ENCODE measurements at regions not wholly inside any gene's neighbourhood (a gene's known extent, or its start where the extent isn't known, plus 50 kb on each side); places are given as distances from the start of the nearest gene placed in this dataset.
"Not testable (repeated sequence)": the region's sequence is repeated elsewhere in the genome, so short reads cannot be mapped to it uniquely, and the experiment has no call there.

DNA sequence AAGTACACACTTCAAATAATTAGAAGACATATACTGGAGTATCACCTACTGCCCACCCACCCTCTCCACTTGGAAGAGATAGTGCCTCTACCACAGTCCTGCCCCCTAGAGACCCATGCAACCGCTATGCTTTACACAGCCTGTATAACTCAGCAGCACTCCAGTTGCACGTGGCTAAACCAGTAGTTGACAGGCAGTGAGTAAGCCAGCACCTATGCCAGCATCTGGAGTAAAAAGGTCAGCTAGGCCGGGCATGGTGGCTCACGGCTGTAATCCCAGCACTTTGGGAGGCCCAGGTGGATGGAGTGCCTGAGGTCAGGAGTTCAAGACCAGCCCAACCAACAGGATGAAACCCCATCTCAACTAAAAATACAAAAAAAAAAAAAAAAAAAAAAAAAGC lies 356.4 kb downstream of the NR2F1-AS1 start:
- intact Hi-C loops (cut with micrococcal nuclease): no loop called here
- ATAC-seq (no peak), DNase-seq (no peak)
- Mint-ChIP-seq H3K4me3 (no peak overlapping the region), H3K36me3 (ENCODE audit: low read depth) (no peaks in the 10 kb centered on the region), H3K27ac (no peak overlapping the region), H3K4me1 (ENCODE audit: low read depth) (no peaks in the 10 kb centered on the region), H3K27me3 (no peaks in the 10 kb centered on the region), H3K9me3 (no peaks in the 10 kb centered on the region)
- no peak for TF ChIP-seq CTCF (IDR thresholded peaks at IDR 0.05)
- POLR2A ChIA-PET: no interaction called here
- CTCF ChIA-PET: no interaction called here

GRCh38 chr5:93221773-93222172 lies 359.2 kb downstream of the NR2F1-AS1 start:
- ATAC-seq (no peak), DNase-seq (no peak)
- ChIA-PET POLR2A (no interaction called here), CTCF (no interaction called here)
- no peaks in the 10 kb centered on the region for H3K4me1 Mint-ChIP-seq (ENCODE audit: low read depth)
- H3K36me3 Mint-ChIP-seq (ENCODE audit: low read depth): no peaks in the 10 kb centered on the region
- TF ChIP-seq CTCF (IDR thresholded peaks at IDR 0.05): no peak
- H3K27ac Mint-ChIP-seq: no peak overlapping the region
- H3K27me3 Mint-ChIP-seq: no peaks in the 10 kb centered on the region
- no peaks in the 10 kb centered on the region for H3K9me3 Mint-ChIP-seq
- no peak overlapping the region for H3K4me3 Mint-ChIP-seq
- intact Hi-C loops (cut with micrococcal nuclease): no loop called here

DNA sequence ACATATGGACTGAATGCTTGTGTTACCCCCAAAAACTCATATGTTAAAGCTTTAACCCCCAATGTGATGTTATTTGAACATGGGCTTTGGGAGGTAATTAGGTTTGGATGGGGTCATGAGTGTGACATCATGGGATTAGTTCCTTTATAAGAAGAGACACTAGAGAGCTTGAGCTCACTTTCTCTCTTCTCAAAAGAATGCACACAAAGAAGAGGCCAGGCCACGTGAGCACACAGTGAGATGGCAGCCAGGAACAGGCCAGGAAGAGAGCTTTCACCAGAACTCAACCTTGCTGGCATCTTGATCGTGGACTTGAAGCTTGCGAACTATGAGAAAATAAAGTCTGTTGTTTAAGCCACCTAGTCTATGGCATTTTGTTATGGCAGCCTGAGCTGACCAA lies 360.6 kb downstream of the NR2F1-AS1 start:
- no peaks in the 10 kb centered on the region for H3K9me3 Mint-ChIP-seq
- no peaks in the 10 kb centered on the region for H3K27me3 Mint-ChIP-seq
- no peaks in the 10 kb centered on the region for H3K4me1 Mint-ChIP-seq (ENCODE audit: low read depth)
- POLR2A ChIA-PET: no interaction called here
- H3K4me3 Mint-ChIP-seq: no peak overlapping the region
- CTCF ChIA-PET: no interaction called here
- H3K27ac Mint-ChIP-seq: no peak overlapping the region
- DNase-seq (no peak), ATAC-seq (no peak)
- no peaks in the 10 kb centered on the region for H3K36me3 Mint-ChIP-seq (ENCODE audit: low read depth)
- no peak for TF ChIP-seq CTCF (IDR thresholded peaks at IDR 0.05)
- intact Hi-C loops (cut with micrococcal nuclease): no loop called here

- intact Hi-C loops (cut with micrococcal nuclease): no loop called here
Measured at GRCh38 chr5:93219641-93220145, 361.3 kb downstream of the NR2F1-AS1 start.

DNA sequence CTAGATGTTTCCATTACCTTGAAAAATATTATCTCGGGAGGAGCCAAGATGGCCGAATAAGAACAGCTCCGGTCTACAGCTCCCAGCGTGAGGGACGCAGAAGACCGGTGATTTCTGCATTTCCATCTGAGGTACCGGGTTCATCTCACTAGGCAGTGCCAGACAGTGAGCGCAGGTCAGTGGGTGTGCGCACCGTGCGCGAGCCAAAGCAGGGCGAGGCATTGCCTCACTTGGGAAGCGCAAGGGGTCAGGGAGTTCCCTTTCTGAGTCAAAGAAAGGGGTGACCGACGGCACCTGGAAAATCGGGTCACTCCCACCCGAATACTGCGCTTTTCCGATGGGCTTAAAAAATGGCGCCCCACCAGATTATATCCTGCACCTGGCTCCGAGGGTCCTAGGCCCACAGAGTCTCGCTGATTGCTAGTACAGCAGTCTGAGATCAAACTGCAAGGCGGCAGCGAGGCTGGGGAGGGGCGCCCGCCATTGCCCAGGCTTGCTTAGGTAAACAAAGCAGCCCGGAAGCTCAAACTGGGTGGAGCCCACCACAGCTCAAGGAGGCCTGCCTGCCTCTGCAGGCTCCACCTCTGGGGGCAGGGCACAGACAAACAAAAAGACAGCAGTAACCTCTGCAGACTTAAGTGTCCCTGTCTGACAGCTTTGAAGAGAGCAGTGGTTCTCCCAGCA lies 367.8 kb downstream of the NR2F1-AS1 start:
- H3K4me1 Mint-ChIP-seq (ENCODE audit: low read depth); H3K27ac Mint-ChIP-seq; H3K9me3 Mint-ChIP-seq; H3K4me3 Mint-ChIP-seq; DNase-seq; CTCF ChIA-PET; H3K27me3 Mint-ChIP-seq; H3K36me3 Mint-ChIP-seq (ENCODE audit: low read depth); intact Hi-C loops (cut with micrococcal nuclease); ATAC-seq; POLR2A ChIA-PET: not testable (repeated sequence)

More at GRCh38 chr5:93219641-93220145, 361.3 kb downstream of the NR2F1-AS1 start:
- POLR2A ChIA-PET: no interaction called here
- Mint-ChIP-seq H3K4me1 (ENCODE audit: low read depth) (no peaks in the 10 kb centered on the region), H3K36me3 (ENCODE audit: low read depth) (no peaks in the 10 kb centered on the region), H3K27me3 (no peaks in the 10 kb centered on the region), H3K27ac (no peak overlapping the region), H3K4me3 (no peak overlapping the region), H3K9me3 (no peaks in the 10 kb centered on the region)
- ATAC-seq (no peak), DNase-seq (no peak)
- TF ChIP-seq CTCF (IDR thresholded peaks at IDR 0.05): no peak
- CTCF ChIA-PET: no interaction called here

Data from activated CD8-positive, alpha-beta T cell treated with anti-CD3 and anti-CD28 coated beads for 36 hours (primary cell).